GM12878 (cell line): ENCODE measurements at regions not wholly inside any gene's neighbourhood (a gene's known extent, or its start where the extent isn't known, plus 50 kb on each side); places are given as distances from the start of the nearest gene placed in this dataset.

Source experiments
- ATAC-seq: fragments of 200-7000 bp; cut with Tn5 transposase; 3 replicates; pipeline ENCODE4 v1.9.1; 2020; ENCODE audit warnings: mild to moderate bottlenecking, moderate library complexity
- BruUV-seq: library from RNA; stranded (reverse); fragments of 400-500 nt; replicated peaks from 2 replicates; lab custom pipeline; 2021; lab: Mats Ljungman, UMichigan
- CTCF ChIA-PET: fragments of 300-600 bp; sonication (Branson Sonifier 250); formaldehyde crosslinking; extraction: SDS; loops from one replicate; lab custom pipeline; 2021; ENCODE audit warnings: inconsistent platforms; lab: Yijun Ruan, JAX
- POLR2A ChIA-PET: fragments of 350-600 bp; formaldehyde crosslinking; extraction: SDS; loops from one replicate; lab custom pipeline; 2021; ENCODE audit warnings: inconsistent platforms; lab: Charles Lee
- RAD21 ChIA-PET: fragments of 300-600 bp; sonication (Branson Sonifier 250); formaldehyde crosslinking; loops from one replicate; lab custom pipeline; 2023; ENCODE audit warnings: antibody characterized with exemption; ENCODE audit not compliant: unreplicated experiment; lab: Charles Lee
- SMC1A ChIA-PET: fragments of 300-600 bp; sonication (Branson Sonifier 250); formaldehyde crosslinking; loops from one replicate; lab custom pipeline; 2023; ENCODE audit not compliant: unreplicated experiment, uncharacterized antibody; lab: Charles Lee
- DNase-seq: peaks from one replicate; pipeline ENCODE4 v3.0.0-alpha.2; 2011; ENCODE audit warnings: low read depth, low spot score
- FAIRE-seq: peaks from 3 replicates; lab custom pipeline; 2011; peaks lifted over from hg19 to GRCh38; lab: Jason Lieb, UNC
- H2AFZ ChIP-seq: 2 replicates; pipeline ENCODE4 v1.6.0; 2011; ENCODE audit warnings: low read depth, low read length, control low read depth; ENCODE audit not compliant: control insufficient read depth
- H3K27ac ChIP-seq: 2 replicates; pipeline ENCODE4 v1.5.1; 2011; ENCODE audit warnings: control low read depth; ENCODE audit not compliant: control insufficient read depth, insufficient read depth
- H3K27me3 ChIP-seq, 2 experiments: replicated peaks in 1 of 2; 2 replicates each; pipeline versions ENCODE4 v1.6.0 to v1.6.1; 2011; ENCODE audit warnings: low read length in 1 of 2; ENCODE audit not compliant: control insufficient read depth in 2 of 2, insufficient read depth in 2 of 2
- H3K36me3 ChIP-seq, 2 experiments: 2 replicates each; pipeline ENCODE4 v1.5.1; 2011; ENCODE audit warnings: low read length in 1 of 2; ENCODE audit not compliant: control insufficient read depth in 2 of 2, insufficient read depth in 2 of 2
- H3K4me1 ChIP-seq: 2 replicates; pipeline ENCODE4 v1.6.1; 2011; ENCODE audit warnings: mild to moderate bottlenecking, low read length, moderate library complexity, mixed read lengths; ENCODE audit not compliant: control insufficient read depth, insufficient read depth
- H3K4me2 ChIP-seq: 2 replicates; pipeline ENCODE4 v1.6.0; 2011; ENCODE audit warnings: control low read depth; ENCODE audit not compliant: control insufficient read depth, insufficient read depth
- H3K4me3 ChIP-seq: fragments of 200-600 bp; sonication (generic); 2 replicates; pipeline ENCODE4 v1.5.1; 2016
- H3K79me2 ChIP-seq: 2 replicates; pipeline ENCODE4 v1.6.0; 2011; ENCODE audit warnings: low read length; ENCODE audit not compliant: control insufficient read depth, insufficient read depth
- H3K9ac ChIP-seq: 2 replicates; pipeline ENCODE4 v1.8.0; 2011; ENCODE audit warnings: low read length, control low read depth, mixed read lengths; ENCODE audit not compliant: control insufficient read depth, insufficient read depth
- H3K9me3 ChIP-seq: replicated peaks from 3 replicates; pipeline ENCODE4 v1.5.1; 2011; ENCODE audit warnings: mild to moderate bottlenecking, low read length; ENCODE audit not compliant: control insufficient read depth, insufficient read depth
- H4K20me1 ChIP-seq: 2 replicates; pipeline ENCODE4 v1.6.0; 2011; ENCODE audit not compliant: control insufficient read depth, insufficient read depth
- BACH1 ChIP-seq: fragments of 450-650 bp; IDR thresholded peaks from 2 replicates; pipeline ENCODE4 v1.6.1; 2017; ENCODE audit warnings: mild to moderate bottlenecking, borderline replicate concordance
- CHD4 ChIP-seq: fragments of 200-600 bp; sonication (generic); IDR thresholded peaks from 2 replicates; pipeline ENCODE4 v1.6.1; 2016; ENCODE audit warnings: mild to moderate bottlenecking
- DPF2 ChIP-seq: fragments of 450-650 bp; IDR thresholded peaks from 2 replicates; pipeline ENCODE4 v1.6.1; 2017; ENCODE audit warnings: mild to moderate bottlenecking
- FOXK2 ChIP-seq: fragments of 450-650 bp; IDR thresholded peaks from 2 replicates; pipeline ENCODE4 v1.6.1; 2017; ENCODE audit warnings: mild to moderate bottlenecking, moderate library complexity
- KDM1A ChIP-seq: fragments of 200-600 bp; sonication (generic); IDR thresholded peaks from 2 replicates; pipeline ENCODE4 v1.6.1; 2016; ENCODE audit warnings: borderline replicate concordance
- NFYB ChIP-seq: IDR thresholded peaks from 2 replicates; pipeline ENCODE4 v1.6.1; 2011; ENCODE audit warnings: low read depth, mild to moderate bottlenecking, low read length, improper control_type of control experiment, moderate library complexity; ENCODE audit not compliant: insufficient read depth
- PAX5 ChIP-seq: IDR thresholded peaks from 2 replicates; pipeline ENCODE4 v1.6.1; 2011; ENCODE audit warnings: low read depth, low read length, borderline replicate concordance
- POU2F2 ChIP-seq: IDR thresholded peaks from 3 replicates; pipeline ENCODE4 v1.6.1; 2011; ENCODE audit warnings: low read depth, mild to moderate bottlenecking, low read length, borderline replicate concordance
- SMAD5 ChIP-seq: IDR thresholded peaks from 2 replicates; pipeline ENCODE4 v1.6.1; 2016; ENCODE audit warnings: antibody characterized with exemption, low read depth
- SREBF2 ChIP-seq: IDR thresholded peaks from 2 replicates; pipeline ENCODE4 v1.6.1; 2012; ENCODE audit warnings: mild to moderate bottlenecking, low read length
- SUPT20H ChIP-seq: IDR thresholded peaks from 2 replicates; pipeline ENCODE4 v1.6.1; 2011; ENCODE audit warnings: low read depth, mild to moderate bottlenecking, low read length, moderate library complexity, borderline replicate concordance; ENCODE audit not compliant: control insufficient read depth
- ZNF622 ChIP-seq: fragments of 450-650 bp; IDR thresholded peaks from 2 replicates; pipeline ENCODE4 v1.6.1; 2017; ENCODE audit warnings: mild to moderate bottlenecking, inconsistent platforms
- WGBS: methylation state at CpG from one replicate; pipeline ENCODE4 v1.1.6; 2016; ENCODE audit warnings: low lambda C conversion rate; ENCODE audit not compliant: insufficient replicate concordance, insufficient coverage; ENCODE audit errors: missing lambda C conversion rate; 5-methylcytosine and 5-hydroxymethylcytosine counted together
- in situ Hi-C: fragments of 300-500 bp; cut with MboI; formaldehyde crosslinking; loops from 9 replicates; pipeline ENCODE4 v1.14.3; 2018; ENCODE audit warnings: mixed read lengths
- intact Hi-C: fragments of 100-400 bp; cut with micrococcal nuclease; formaldehyde crosslinking; loops from one replicate; pipeline ENCODE4 v1.14.2; 2022; ENCODE audit not compliant: unreplicated experiment
- TF ChIP-seq, protein P1 (sequence below), 3 experiments: IDR thresholded peaks in 2 of 3; conservative IDR thresholded peaks in 1 of 3; 2 replicates each; pipeline ENCODE4 v1.5.1; 2011; ENCODE audit warnings: low read depth in 3 of 3, low read length in 3 of 3, mild to moderate bottlenecking in 3 of 3, control low read depth in 2 of 3, moderate library complexity in 2 of 3, inconsistent platforms in 1 of 3, mixed read lengths in 1 of 3; ENCODE audit not compliant: control insufficient read depth in 2 of 3, insufficient read depth in 1 of 3; ENCODE audit errors: extremely low read depth in 1 of 3
- TF ChIP-seq, protein P2 (sequence below): fragments of 450-650 bp; IDR thresholded peaks from 2 replicates; pipeline ENCODE4 v1.6.1; 2017; ENCODE audit warnings: mild to moderate bottlenecking, low read depth, inconsistent platforms; ENCODE audit not compliant: poor library complexity, severe bottlenecking
- TF ChIP-seq, protein P3 (sequence below): IDR thresholded peaks from 2 replicates; pipeline ENCODE4 v1.6.1; 2012; ENCODE audit warnings: low read length, inconsistent platforms
- TF ChIP-seq, protein P4 (sequence below): fragments of 450-650 bp; IDR thresholded peaks from 2 replicates; pipeline ENCODE4 v1.6.1; 2017; ENCODE audit warnings: mild to moderate bottlenecking, moderate library complexity
- TF ChIP-seq, protein P5 (sequence below): IDR thresholded peaks from 2 replicates; pipeline ENCODE4 v1.6.1; 2012; ENCODE audit warnings: low read depth, low read length, improper control_type of control experiment

DNA sequence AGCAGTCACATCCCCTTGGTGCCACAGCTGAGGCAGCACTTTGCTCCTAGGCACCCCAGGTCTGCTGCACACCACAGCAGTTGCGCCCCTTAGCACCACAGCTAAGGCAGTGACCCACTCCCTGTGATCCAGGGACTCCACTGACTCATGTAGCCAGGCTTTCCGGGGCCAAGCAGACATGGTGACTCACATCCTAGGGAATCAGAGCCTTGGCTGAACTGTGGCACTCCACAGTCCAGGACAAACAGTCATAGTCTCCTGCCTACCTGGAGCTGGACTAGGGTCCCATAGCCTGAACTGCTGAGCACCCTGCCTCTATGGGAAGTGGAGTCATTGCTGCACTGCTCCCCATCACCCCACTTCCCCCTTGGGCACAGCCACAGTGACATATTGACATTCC is 338.7 kb downstream of the NPR3 start:
- Histone ChIP-seq H3K9me3 (no peaks in the 10 kb centered on the region), H3K36me3 (no peaks in the 10 kb centered on the region), H3K9ac (no peak overlapping the region), H3K27ac (no peak overlapping the region), H2AFZ (no peak overlapping the region), H3K79me2 (no peaks in the 10 kb centered on the region), H3K27me3 (no peaks in the 10 kb centered on the region), H3K4me1 (no peaks in the 10 kb centered on the region), H3K4me2 (no peak overlapping the region), H4K20me1 (no peaks in the 10 kb centered on the region), H3K4me3 (no peak overlapping the region)
- CTCF ChIA-PET = no interaction called here
- SMC1A ChIA-PET = no interaction called here
- in situ Hi-C loops = no loop called here
- WGBS = 2% methylated on average over 2 of the region's 2 CpGs
- POLR2A ChIA-PET = no interaction called here
- RAD21 ChIA-PET = no interaction called here
- FAIRE-seq (no peak), ATAC-seq (no peak), DNase-seq (no peak)
- BruUV-seq = no TSS peak
- intact Hi-C loops = no loop called here
- no peak for TF ChIP-seq BACH1
- TF ChIP-seq SUPT20H = no peak
- TF ChIP-seq, protein P1, sequence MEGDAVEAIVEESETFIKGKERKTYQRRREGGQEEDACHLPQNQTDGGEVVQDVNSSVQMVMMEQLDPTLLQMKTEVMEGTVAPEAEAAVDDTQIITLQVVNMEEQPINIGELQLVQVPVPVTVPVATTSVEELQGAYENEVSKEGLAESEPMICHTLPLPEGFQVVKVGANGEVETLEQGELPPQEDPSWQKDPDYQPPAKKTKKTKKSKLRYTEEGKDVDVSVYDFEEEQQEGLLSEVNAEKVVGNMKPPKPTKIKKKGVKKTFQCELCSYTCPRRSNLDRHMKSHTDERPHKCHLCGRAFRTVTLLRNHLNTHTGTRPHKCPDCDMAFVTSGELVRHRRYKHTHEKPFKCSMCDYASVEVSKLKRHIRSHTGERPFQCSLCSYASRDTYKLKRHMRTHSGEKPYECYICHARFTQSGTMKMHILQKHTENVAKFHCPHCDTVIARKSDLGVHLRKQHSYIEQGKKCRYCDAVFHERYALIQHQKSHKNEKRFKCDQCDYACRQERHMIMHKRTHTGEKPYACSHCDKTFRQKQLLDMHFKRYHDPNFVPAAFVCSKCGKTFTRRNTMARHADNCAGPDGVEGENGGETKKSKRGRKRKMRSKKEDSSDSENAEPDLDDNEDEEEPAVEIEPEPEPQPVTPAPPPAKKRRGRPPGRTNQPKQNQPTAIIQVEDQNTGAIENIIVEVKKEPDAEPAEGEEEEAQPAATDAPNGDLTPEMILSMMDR (IDR thresholded peaks at IDR 0.05 in 2 of 3, conservative IDR thresholded peaks at IDR 0.05 in 1 of 3; ENCODE audit: control insufficient read depth in 2 of 3, extremely low read depth in 1 of 3, insufficient read depth in 1 of 3, low read depth in 3 of 3, low read length in 3 of 3) = no peak
- TF ChIP-seq, protein P2, sequence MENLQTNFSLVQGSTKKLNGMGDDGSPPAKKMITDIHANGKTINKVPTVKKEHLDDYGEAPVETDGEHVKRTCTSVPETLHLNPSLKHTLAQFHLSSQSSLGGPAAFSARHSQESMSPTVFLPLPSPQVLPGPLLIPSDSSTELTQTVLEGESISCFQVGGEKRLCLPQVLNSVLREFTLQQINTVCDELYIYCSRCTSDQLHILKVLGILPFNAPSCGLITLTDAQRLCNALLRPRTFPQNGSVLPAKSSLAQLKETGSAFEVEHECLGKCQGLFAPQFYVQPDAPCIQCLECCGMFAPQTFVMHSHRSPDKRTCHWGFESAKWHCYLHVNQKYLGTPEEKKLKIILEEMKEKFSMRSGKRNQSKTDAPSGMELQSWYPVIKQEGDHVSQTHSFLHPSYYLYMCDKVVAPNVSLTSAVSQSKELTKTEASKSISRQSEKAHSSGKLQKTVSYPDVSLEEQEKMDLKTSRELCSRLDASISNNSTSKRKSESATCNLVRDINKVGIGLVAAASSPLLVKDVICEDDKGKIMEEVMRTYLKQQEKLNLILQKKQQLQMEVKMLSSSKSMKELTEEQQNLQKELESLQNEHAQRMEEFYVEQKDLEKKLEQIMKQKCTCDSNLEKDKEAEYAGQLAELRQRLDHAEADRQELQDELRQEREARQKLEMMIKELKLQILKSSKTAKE = no peak
- TF ChIP-seq, protein P3, sequence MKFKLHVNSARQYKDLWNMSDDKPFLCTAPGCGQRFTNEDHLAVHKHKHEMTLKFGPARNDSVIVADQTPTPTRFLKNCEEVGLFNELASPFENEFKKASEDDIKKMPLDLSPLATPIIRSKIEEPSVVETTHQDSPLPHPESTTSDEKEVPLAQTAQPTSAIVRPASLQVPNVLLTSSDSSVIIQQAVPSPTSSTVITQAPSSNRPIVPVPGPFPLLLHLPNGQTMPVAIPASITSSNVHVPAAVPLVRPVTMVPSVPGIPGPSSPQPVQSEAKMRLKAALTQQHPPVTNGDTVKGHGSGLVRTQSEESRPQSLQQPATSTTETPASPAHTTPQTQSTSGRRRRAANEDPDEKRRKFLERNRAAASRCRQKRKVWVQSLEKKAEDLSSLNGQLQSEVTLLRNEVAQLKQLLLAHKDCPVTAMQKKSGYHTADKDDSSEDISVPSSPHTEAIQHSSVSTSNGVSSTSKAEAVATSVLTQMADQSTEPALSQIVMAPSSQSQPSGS = no peak
- TF ChIP-seq POU2F2 = no peak
- no peak for TF ChIP-seq KDM1A
- TF ChIP-seq DPF2 = no peak
- no peak for TF ChIP-seq CHD4
- no peak for TF ChIP-seq PAX5
- TF ChIP-seq SREBF2 = no peak
- TF ChIP-seq, protein P4, sequence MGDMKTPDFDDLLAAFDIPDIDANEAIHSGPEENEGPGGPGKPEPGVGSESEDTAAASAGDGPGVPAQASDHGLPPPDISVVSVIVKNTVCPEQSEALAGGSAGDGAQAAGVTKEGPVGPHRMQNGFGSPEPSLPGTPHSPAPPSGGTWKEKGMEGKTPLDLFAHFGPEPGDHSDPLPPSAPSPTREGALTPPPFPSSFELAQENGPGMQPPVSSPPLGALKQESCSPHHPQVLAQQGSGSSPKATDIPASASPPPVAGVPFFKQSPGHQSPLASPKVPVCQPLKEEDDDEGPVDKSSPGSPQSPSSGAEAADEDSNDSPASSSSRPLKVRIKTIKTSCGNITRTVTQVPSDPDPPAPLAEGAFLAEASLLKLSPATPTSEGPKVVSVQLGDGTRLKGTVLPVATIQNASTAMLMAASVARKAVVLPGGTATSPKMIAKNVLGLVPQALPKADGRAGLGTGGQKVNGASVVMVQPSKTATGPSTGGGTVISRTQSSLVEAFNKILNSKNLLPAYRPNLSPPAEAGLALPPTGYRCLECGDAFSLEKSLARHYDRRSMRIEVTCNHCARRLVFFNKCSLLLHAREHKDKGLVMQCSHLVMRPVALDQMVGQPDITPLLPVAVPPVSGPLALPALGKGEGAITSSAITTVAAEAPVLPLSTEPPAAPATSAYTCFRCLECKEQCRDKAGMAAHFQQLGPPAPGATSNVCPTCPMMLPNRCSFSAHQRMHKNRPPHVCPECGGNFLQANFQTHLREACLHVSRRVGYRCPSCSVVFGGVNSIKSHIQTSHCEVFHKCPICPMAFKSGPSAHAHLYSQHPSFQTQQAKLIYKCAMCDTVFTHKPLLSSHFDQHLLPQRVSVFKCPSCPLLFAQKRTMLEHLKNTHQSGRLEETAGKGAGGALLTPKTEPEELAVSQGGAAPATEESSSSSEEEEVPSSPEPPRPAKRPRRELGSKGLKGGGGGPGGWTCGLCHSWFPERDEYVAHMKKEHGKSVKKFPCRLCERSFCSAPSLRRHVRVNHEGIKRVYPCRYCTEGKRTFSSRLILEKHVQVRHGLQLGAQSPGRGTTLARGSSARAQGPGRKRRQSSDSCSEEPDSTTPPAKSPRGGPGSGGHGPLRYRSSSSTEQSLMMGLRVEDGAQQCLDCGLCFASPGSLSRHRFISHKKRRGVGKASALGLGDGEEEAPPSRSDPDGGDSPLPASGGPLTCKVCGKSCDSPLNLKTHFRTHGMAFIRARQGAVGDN = no peak
- no peak for TF ChIP-seq SMAD5
- no peak for TF ChIP-seq FOXK2
- no peak for TF ChIP-seq NFYB
- TF ChIP-seq, protein P5, sequence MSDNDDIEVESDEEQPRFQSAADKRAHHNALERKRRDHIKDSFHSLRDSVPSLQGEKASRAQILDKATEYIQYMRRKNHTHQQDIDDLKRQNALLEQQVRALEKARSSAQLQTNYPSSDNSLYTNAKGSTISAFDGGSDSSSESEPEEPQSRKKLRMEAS = no peak
- TF ChIP-seq ZNF622 = no peak
